Caki2 (cell line): ENCODE measurements at regions not wholly inside any gene's neighbourhood (a gene's known extent, or its start where the extent isn't known, plus 50 kb on each side); places are given as distances from the start of the nearest gene placed in this dataset.

ENCODE experiments used
- DNase-seq: peaks from one replicate; pipeline ENCODE4 v3.0.0-alpha.2; 2015; ENCODE audit warnings: low read depth
- in situ Hi-C: cut with HindIII; loops from 2 replicates; pipeline ENCODE4 v1.10.0; 2016; ENCODE audit warnings: low sequenced_read_pairs, low pct_unique_long_range_greater_than_20kb, mixed read lengths

DNA sequence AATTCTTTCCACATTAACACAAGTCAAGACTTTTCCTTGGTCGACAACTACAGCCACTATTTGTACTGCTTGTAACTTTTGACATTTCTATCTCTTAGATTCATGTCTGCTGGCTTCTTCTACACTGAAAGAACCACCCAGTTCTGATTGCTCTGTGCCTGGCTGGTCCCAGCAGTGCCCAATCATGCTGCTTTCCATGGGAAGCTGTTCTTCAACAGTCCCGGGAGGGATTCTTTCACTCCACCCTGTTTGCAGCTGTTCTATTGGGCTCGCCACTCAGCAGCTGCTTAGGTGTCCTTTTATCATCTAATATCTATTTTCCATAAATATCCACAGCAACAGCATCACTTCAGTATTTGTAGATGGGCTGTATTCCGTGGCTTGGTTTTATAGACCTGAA is 471.1 kb upstream of the SMIM21 start:
- in situ Hi-C loops = no loop called here
- no peak for DNase-seq

DNA sequence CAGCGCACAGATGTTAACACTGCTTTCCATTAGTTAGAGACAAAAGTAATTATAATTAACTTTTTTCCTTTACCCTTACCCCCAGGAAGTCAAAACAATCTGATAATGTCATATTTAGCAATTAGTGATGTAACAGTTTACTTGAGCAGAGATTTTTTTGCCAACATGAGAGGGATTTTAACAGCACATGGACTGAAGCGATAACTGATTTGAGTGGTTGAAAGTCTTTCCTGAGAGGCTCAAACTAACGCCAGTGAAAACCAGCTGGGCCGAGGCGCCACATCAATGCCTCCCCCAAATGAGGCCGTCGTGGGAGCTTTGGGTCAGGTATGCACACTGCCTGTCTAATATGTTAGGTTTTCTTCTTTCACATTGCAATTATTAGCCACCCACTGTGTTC is 469.9 kb upstream of the SMIM21 start:
- in situ Hi-C loops = no loop called here
- no peak for DNase-seq

- in situ Hi-C loops = no loop called here
- peak; percentile 3 for DNase-seq
These were observed 469.4 kb upstream of the SMIM21 start for GRCh38 chr18:75896865-75897264.

DNA sequence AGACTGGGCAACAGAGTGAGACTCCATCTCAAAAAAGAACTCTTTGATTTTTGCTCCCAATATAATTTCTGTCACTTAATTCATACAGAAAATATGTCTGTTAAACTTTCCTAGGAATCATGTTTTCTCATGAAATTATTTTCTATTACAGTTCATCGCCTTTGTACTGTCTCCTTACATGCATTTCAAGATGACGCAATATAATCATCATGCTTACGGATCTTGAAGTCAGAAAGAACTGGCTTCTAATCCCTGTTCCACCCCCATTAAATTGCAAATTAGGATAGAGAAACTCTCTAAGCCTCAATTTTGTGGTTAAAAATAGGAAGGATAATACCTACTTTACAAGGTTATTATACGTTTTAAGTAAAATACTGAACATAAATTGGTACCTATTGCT is 467.6 kb upstream of the SMIM21 start:
- in situ Hi-C loops = no loop called here
- DNase-seq = no peak

DNA sequence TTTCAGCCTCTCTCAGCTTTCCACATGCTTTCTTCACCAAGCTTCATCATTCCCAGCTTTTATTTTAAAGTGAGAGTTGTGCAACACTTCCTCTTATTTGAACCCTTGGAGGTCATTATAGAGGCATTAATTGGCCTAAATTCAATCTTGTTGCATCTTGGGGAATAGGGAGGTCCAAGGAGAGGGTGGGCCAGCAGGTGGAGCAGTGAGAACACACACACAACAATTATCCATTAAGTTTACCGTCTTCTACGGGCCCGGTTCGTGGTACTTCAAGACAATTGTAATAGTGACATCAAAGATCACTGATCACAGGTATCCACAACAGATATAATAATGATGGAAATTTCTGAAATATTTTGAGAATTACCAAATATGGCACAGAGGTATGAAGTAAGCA is 457.2 kb upstream of the SMIM21 start:
- DNase-seq = no peak
- in situ Hi-C loops = no loop called here

DNA sequence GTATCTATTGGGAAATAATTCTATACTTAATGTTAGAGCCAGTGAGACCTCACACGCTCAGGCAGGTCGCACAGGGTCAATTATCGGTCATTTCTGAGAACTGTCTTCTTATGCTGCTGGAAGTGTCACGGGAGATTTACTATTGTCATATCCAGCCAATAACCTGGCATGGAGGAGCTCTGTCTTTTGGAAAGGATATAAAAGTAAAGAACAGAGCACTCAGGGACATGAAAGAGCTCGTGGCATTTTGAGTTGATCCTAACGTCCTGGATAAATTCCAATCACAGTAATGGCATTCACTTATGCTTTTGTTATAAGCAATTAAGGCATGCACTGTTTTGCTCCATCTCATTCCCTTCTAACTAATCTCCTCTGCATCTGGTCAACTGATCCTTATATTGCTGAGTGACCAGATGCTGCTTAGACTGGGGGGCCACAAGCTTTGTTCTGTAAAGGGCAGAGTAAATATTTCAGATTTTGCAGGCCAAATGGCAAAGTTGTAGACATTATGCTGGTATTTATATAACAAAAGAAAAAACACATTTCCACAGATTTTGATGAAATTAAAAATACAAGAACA is 453.5 kb upstream of the SMIM21 start:
- in situ Hi-C loops = no loop called here
- no peak for DNase-seq

DNA sequence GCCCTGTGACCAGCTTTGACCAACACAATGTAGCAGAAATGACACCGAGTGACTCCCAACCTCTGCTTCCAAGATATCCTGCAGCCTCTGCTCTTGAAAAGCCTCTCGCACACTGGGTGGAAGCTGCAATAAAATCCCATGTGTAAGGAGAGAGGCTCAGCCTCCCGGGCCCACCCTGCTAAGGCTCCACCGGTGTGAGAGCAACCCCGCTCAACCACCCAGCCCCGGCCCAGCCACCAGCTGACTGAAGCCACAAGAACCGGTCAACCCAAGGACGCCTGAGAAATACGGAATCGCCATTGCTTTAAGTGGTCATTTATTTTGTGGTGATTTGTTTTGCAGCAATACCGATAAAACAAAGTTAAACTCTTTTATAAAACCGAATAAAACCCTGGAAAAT is 452.8 kb upstream of the SMIM21 start:
- in situ Hi-C loops = no loop called here
- DNase-seq = no peak

DNA sequence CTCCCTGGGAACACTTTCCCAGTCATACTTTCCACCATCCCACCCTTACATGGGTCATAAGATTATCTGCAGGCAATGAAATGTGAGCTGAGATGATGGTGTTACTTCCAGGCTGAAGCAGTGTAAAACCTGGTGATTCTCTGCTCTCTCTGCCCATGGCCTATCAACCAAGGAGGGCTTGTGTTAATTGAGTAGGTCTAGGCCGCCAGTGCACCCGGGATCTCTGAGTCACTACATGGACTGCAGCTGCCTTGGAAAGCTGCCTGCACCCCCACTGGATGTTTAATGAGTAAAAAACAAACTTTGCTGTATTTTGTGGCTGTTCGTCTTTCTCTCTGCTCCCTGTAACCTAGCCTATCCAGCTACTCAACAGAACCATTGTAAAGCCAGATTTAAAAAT is 451.7 kb upstream of the SMIM21 start:
- DNase-seq = no peak
- in situ Hi-C loops = no loop called here

DNA sequence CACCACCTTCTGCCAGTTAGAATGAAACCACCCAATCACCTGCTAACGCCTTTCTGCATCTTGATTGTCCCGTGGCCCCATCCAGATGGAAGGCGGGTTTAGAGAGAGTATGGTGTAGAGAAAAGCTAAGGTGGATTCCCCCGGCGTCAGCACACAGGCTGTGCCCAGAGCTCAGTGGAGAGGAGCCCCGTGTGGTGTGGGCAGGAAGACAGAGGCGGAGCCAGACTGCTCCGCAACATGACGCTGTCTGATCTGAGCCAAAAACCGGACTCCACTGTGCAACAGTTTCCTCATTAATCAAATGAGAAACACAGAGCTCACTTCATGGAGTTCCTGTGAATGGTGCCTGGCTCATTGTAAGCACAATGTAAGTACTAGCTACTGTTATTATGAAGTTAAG is 448.1 kb upstream of the SMIM21 start:
- in situ Hi-C loops = no loop called here
- no peak for DNase-seq

DNA sequence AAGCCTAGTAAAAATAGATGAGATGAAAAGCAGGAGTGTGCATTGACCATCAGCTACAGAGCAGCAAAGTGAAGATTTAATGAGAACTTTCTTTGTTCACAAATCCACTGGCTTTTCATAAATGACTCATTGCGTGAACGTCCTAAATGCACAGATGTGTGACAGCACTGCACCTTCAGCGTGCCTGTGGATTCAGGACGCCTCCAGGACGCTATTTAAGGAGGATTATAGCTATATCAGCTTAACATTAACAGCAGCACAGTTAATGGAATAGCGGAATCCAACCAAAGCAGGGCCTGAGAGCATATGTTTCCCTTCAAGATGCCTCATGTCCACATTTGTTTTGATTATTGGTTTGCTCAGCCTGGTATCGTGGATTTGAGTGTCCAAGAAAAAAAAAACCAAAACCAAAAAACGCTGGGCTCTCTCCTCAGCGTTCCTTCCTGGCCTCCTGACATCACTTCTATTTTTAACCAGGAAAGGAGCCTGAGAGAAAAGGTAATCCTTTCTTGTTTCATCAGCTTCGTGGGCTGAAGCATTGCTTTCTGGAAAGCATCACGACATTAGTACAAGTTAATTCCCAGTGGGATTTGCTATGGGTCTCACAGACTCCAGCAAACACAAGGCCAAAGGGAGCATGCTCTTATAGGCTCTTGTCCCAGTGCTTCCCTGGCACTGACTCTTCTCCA is 447.0 kb upstream of the SMIM21 start:
- in situ Hi-C loops = no loop called here
- DNase-seq = no peak

DNA sequence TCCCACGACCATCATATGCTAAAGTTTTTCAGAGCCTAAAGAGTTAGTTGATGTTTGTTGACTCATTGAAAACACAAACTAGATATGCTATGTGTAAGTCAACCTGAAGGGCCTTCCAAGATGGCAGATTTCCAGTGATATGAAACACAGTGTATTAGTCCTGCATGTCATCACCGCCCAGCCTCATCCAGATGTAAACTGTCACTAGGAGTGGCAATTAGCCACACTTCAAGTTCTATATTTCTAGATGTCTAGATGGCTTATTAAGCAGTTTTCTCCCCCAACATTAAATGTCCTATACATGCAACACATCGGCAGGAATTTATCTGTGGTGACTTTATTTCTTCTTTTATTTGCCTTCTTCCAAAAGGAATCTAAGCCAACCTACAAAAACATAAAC is 444.1 kb upstream of the SMIM21 start:
- in situ Hi-C loops = no loop called here
- DNase-seq = no peak

DNA sequence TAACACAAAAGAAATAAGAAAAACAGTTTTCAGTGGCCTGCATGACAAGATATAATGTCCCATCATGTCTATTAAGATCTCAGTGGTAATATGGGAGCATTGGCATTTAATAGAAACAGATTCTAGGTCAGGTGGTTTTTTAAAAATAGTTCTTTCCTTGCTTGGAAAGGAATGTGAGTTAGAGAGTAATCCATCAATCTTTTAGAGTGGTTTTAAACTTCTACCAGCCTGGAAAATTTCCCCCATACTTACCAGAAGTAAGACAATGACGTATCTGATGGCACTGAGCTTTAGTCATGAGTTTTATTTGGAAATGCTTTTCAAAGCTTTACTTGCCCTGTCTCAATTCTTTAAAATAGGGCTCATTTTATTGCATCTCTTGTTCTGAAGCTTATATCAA is 441.7 kb upstream of the SMIM21 start:
- in situ Hi-C loops = no loop called here
- no peak for DNase-seq

GRCh38 chr18:75868031-75868430 is 440.5 kb upstream of the SMIM21 start:
- in situ Hi-C loops = no loop called here
- DNase-seq = no peak

- in situ Hi-C loops = no loop called here
- DNase-seq = no peak
These were observed 438.1 kb upstream of the SMIM21 start for GRCh38 chr18:75865639-75866038.

- no peak for DNase-seq
- in situ Hi-C loops = no loop called here
These were observed 437.3 kb upstream of the SMIM21 start for GRCh38 chr18:75864816-75865215.

DNA sequence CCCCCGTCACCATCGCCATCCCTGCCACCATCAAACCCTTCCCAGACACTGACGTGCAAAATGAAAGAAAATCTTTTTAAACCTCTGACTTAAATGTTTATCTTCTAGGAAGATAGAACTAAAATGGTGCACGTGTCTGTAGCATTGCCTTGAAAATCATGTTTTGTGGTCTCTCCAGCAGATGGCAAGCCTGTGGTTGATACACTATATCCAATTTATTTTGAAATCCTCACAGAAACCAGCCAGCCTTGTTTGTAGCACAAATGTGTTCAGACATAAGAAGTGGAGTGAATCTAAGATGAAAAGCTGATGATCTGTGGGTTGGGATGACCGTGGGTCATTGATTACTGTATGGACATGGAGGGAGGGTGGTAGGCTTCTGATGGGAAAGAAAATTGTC is 436.2 kb upstream of the SMIM21 start:
- DNase-seq = no peak
- in situ Hi-C loops = no loop called here

- DNase-seq = no peak
- in situ Hi-C loops = no loop called here
These were observed 435.0 kb upstream of the SMIM21 start for GRCh38 chr18:75862458-75862857.

GRCh38 chr18:75860166-75860565 is 432.7 kb upstream of the SMIM21 start:
- DNase-seq = no peak
- in situ Hi-C loops = no loop called here

DNA sequence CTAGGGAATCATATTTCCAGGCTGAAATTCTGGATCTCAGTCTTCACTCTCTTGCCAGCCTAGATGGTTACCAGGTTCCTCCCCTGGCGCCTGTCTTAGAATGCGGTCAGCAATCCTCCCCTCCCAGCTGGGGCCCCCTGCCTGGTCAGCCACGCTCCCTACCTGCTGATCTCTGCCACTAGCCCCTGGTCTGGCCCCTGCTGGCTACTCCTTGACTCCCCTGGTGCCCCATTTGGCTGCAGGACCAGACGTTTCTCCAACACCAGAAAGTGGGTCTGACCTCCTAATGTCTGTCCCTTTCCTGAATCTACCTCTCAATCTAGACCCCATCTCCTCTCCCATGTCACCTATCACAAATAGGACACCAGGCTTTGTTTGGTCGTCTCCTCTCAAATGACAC is 432.0 kb upstream of the SMIM21 start:
- in situ Hi-C loops = no loop called here
- no peak for DNase-seq

DNA sequence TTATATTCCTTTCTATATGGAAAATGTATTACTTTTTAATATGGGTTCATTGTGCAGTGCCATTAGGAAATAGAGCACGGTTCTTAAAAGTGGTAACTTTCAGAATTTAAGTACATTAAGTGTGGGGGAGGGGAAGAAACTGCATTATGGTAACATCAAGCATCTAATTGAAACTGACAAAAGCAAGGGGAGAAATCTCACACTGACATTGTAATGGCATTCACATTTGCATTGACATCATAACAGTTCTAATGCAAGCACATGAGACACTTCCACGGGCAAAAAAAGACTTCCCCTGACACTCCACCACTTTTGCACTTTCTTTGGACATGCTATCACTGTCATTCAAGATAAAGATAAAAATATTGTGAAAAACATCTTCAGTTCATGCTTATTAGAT is 431.3 kb upstream of the SMIM21 start:
- in situ Hi-C loops = no loop called here
- no peak for DNase-seq
